ENCODE measurements at regions not wholly inside any gene's neighbourhood (a gene's known extent, or its start where the extent isn't known, plus 50 kb on each side); places are given as distances from the start of the nearest gene placed in this dataset.
A peak's percentile ranks its signal among the peaks of the same experiment; 100 is the strongest.
"Not testable (repeated sequence)": the region's sequence is repeated elsewhere in the genome, so short reads cannot be mapped to it uniquely, and the experiment has no call there.

GRCh38 chr4:149116806-149117205 lies 674.6 kb upstream of the NR3C2 start:
- DNase-seq: peak in 1 of 2 experiments; percentile 41

- no peak for DNase-seq
Observed at GRCh38 chr4:149113804-149114430, 671.7 kb upstream of the NR3C2 start.

- no peak for DNase-seq
Observed at GRCh38 chr4:149112109-149112508, 669.9 kb upstream of the NR3C2 start.

GRCh38 chr4:149110481-149110880 lies 668.3 kb upstream of the NR3C2 start:
- no peak for DNase-seq

- no peak for DNase-seq
Observed at GRCh38 chr4:149108626-149109025, 666.4 kb upstream of the NR3C2 start.

GRCh38 chr4:149102765-149103164 lies 660.6 kb upstream of the NR3C2 start:
- DNase-seq: no peak

- no peak for DNase-seq
Observed at GRCh38 chr4:149101649-149102048, 659.4 kb upstream of the NR3C2 start.

- no peak for DNase-seq
Observed at GRCh38 chr4:149095811-149096210, 653.6 kb upstream of the NR3C2 start.

GRCh38 chr4:149095001-149095400 lies 652.8 kb upstream of the NR3C2 start:
- DNase-seq: no peak

GRCh38 chr4:149084144-149084543 lies 641.9 kb upstream of the NR3C2 start:
- DNase-seq: no peak

GRCh38 chr4:149077181-149077580 lies 635.0 kb upstream of the NR3C2 start:
- no peak for DNase-seq

GRCh38 chr4:149076401-149076800 lies 634.2 kb upstream of the NR3C2 start:
- DNase-seq: no peak

- no peak for DNase-seq
Observed at GRCh38 chr4:149072384-149072783, 630.2 kb upstream of the NR3C2 start.

GRCh38 chr4:149065753-149066152 lies 623.5 kb upstream of the NR3C2 start:
- DNase-seq: no peak

- DNase-seq: no peak
Observed at GRCh38 chr4:149062997-149063396, 620.8 kb upstream of the NR3C2 start.

- no peak for DNase-seq
Observed at GRCh38 chr4:149057594-149057993, 615.4 kb upstream of the NR3C2 start.

GRCh38 chr4:149056615-149057014 lies 614.4 kb upstream of the NR3C2 start:
- no peak for DNase-seq

GRCh38 chr4:149055624-149056023 lies 613.4 kb upstream of the NR3C2 start:
- no peak for DNase-seq

- no peak for DNase-seq
Observed at GRCh38 chr4:149050840-149051239, 608.6 kb upstream of the NR3C2 start.

- no peak for DNase-seq
Observed at GRCh38 chr4:149048451-149049143, 606.4 kb upstream of the NR3C2 start.

GRCh38 chr4:149047368-149047767 lies 605.2 kb upstream of the NR3C2 start:
- DNase-seq: no peak

- DNase-seq: no peak
Observed at GRCh38 chr4:149045731-149046130, 603.5 kb upstream of the NR3C2 start.

- not testable (repeated sequence) for DNase-seq
Observed at GRCh38 chr4:149039786-149040185, 597.6 kb upstream of the NR3C2 start.

- DNase-seq: no peak
Observed at GRCh38 chr4:149031399-149031798, 589.2 kb upstream of the NR3C2 start.
